SK-N-SH (cell line): ENCODE measurements at regions not wholly inside any gene's neighbourhood (a gene's known extent, or its start where the extent isn't known, plus 50 kb on each side); places are given as distances from the start of the nearest gene placed in this dataset.
A peak's percentile ranks its signal among the peaks of the same experiment; 100 is the strongest.

Experiments used
- CTCF ChIA-PET: fragments of 300-600, 350-600 bp; formaldehyde crosslinking; extraction: SDS; loops from one replicate; lab custom pipeline; 2021; lab: Yijun Ruan, JAX
- POLR2A ChIA-PET: fragments of 350-600 bp; sonication (Branson Sonifier 250); formaldehyde crosslinking; extraction: SDS; loops from one replicate; lab custom pipeline; 2020; ENCODE audit warnings: antibody characterized with exemption, inconsistent platforms; lab: Yijun Ruan, JAX
- DNase-seq: peaks from one replicate; pipeline ENCODE4 v3.0.0; 2012
- H2AFZ ChIP-seq: fragments of 200-600 bp; sonication (generic); 2 replicates; pipeline ENCODE4 v1.8.1; 2016; ENCODE audit warnings: antibody characterized with exemption, mild to moderate bottlenecking, low read depth
- H3F3A ChIP-seq: fragments of 200-600 bp; sonication (generic); replicated peaks from 2 replicates; pipeline ENCODE3; 2016; ENCODE audit warnings: antibody characterized with exemption, mild to moderate bottlenecking; ENCODE audit not compliant: insufficient read depth
- H3K27ac ChIP-seq, 2 experiments: fragments of 200-500 bp in 1 of 2; fragments of 200-600 bp in 1 of 2; sonication (Bioruptor generic) in 1 of 2; sonication (generic), shearing (Covaris generic) in 1 of 2; 2 replicates each; pipeline versions ENCODE4 v1.5.1 to v1.6.1; 2014 to 2016; ENCODE audit warnings: low read depth in 2 of 2, inconsistent platforms in 1 of 2, low read length in 1 of 2, mild to moderate bottlenecking in 1 of 2, mixed read lengths in 1 of 2
- H3K27me3 ChIP-seq: fragments of 200-600 bp; sonication (generic), shearing (Covaris generic); 2 replicates; pipeline ENCODE4 v1.6.1; 2016; ENCODE audit warnings: mixed run types; ENCODE audit not compliant: insufficient read depth
- H3K36me3 ChIP-seq, 2 experiments: fragments of 200-500 bp in 1 of 2; fragments of 200-600 bp in 1 of 2; sonication (Bioruptor generic) in 1 of 2; sonication (generic) in 1 of 2; replicated peaks in 1 of 2; 2 replicates each; pipeline versions ENCODE3 to v1.5.1; 2014 to 2016; ENCODE audit warnings: low read length in 1 of 2, mild to moderate bottlenecking in 1 of 2; ENCODE audit not compliant: insufficient read depth in 2 of 2, control insufficient read depth in 1 of 2
- H3K4me1 ChIP-seq, 2 experiments: fragments of 200-500 bp in 1 of 2; fragments of 200-600 bp in 1 of 2; sonication (Bioruptor generic) in 1 of 2; sonication (generic), shearing (Covaris generic) in 1 of 2; 2 replicates each; pipeline versions ENCODE4 v1.5.1 to v1.6.1; 2014 to 2016; ENCODE audit warnings: low read depth in 1 of 2, low read length in 1 of 2, mixed run types in 1 of 2; ENCODE audit not compliant: insufficient read depth in 2 of 2, control insufficient read depth in 1 of 2
- H3K4me2 ChIP-seq: fragments of 200-600 bp; sonication (generic), shearing (Covaris generic); 2 replicates; pipeline ENCODE4 v1.6.1; 2017; ENCODE audit warnings: mixed run types
- H3K4me3 ChIP-seq, 2 experiments: fragments of 200-500 bp in 1 of 2; fragments of 200-600 bp in 1 of 2; sonication (Bioruptor generic) in 1 of 2; sonication (generic), shearing (Covaris generic) in 1 of 2; 2 replicates each; pipeline versions ENCODE4 v1.5.1 to v1.8.1; 2014 to 2016; ENCODE audit warnings: low read depth in 2 of 2, inconsistent platforms in 1 of 2, low read length in 1 of 2, mild to moderate bottlenecking in 1 of 2, mixed read lengths in 1 of 2, moderate library complexity in 1 of 2
- H3K79me2 ChIP-seq: fragments of 200-600 bp; sonication (generic); 2 replicates; pipeline ENCODE4 v1.8.1; 2017; ENCODE audit warnings: mild to moderate bottlenecking; ENCODE audit not compliant: insufficient read depth
- H3K9ac ChIP-seq: fragments of 200-600 bp; sonication (generic); 2 replicates; pipeline ENCODE4 v1.6.1; 2017; ENCODE audit warnings: mixed run types
- H3K9me2 ChIP-seq: fragments of 200-600 bp; sonication (generic); 2 replicates; pipeline ENCODE4 v1.6.1; 2017; ENCODE audit warnings: mixed run types
- H3K9me3 ChIP-seq: fragments of 200-600 bp; sonication (generic); 2 replicates; pipeline ENCODE4 v1.6.1; 2017; ENCODE audit warnings: mixed run types, mild to moderate bottlenecking, moderate library complexity
- H4K20me1 ChIP-seq: fragments of 200-600 bp; sonication (generic); 2 replicates; pipeline ENCODE4 v1.6.1; 2017; ENCODE audit warnings: mild to moderate bottlenecking, mixed run types; ENCODE audit not compliant: insufficient read depth
- CHD2 ChIP-seq: fragments of 150-350 bp; IDR thresholded peaks from 2 replicates; pipeline ENCODE4 v1.6.1; 2018; ENCODE audit warnings: low read length; ENCODE audit not compliant: partially characterized antibody
- ELF1 ChIP-seq: IDR thresholded peaks from 2 replicates; pipeline ENCODE4 v1.4.0; 2012
- EP300 ChIP-seq, 2 experiments: IDR thresholded peaks; 2 replicates each; pipeline versions ENCODE4 v1.4.0 to v1.6.1; 2012; ENCODE audit warnings: borderline replicate concordance in 1 of 2, low read depth in 1 of 2, low read length in 1 of 2
- FOSL2 ChIP-seq: IDR thresholded peaks from 2 replicates; pipeline ENCODE4 v1.4.0; 2012; ENCODE audit warnings: low read depth, mild to moderate bottlenecking, moderate library complexity, borderline replicate concordance
- JUND ChIP-seq: IDR thresholded peaks from 2 replicates; pipeline ENCODE4 v1.4.0; 2012
- NFIC ChIP-seq: IDR thresholded peaks from 2 replicates; pipeline ENCODE4 v1.4.0; 2012; ENCODE audit warnings: borderline replicate concordance
- NRF1 ChIP-seq: IDR thresholded peaks from 2 replicates; pipeline ENCODE4 v1.6.1; 2012; ENCODE audit warnings: low read depth, mild to moderate bottlenecking, low read length
- PBX3 ChIP-seq: IDR thresholded peaks from 2 replicates; pipeline ENCODE4; 2012
- RCOR1 ChIP-seq: fragments of 150-350 bp; IDR thresholded peaks from 2 replicates; pipeline ENCODE4 v1.6.1; 2017; ENCODE audit warnings: antibody characterized with exemption, low read length
- RXRA ChIP-seq: IDR thresholded peaks from 2 replicates; pipeline ENCODE4 v1.4.0; 2012; ENCODE audit warnings: low read depth, mild to moderate bottlenecking, borderline replicate concordance
- SIN3A ChIP-seq: IDR thresholded peaks from 2 replicates; pipeline ENCODE4 v1.6.1; 2012; ENCODE audit warnings: low read depth, mild to moderate bottlenecking, low read length, moderate library complexity, borderline replicate concordance
- TAF1 ChIP-seq: IDR thresholded peaks from 2 replicates; pipeline ENCODE4 v1.6.1; 2012; ENCODE audit warnings: low read depth, mild to moderate bottlenecking, low read length, moderate library complexity, borderline replicate concordance
- TCF12 ChIP-seq: IDR thresholded peaks from 2 replicates; pipeline ENCODE4 v1.4.0; 2012
- TEAD4 ChIP-seq: IDR thresholded peaks from 2 replicates; pipeline ENCODE4 v1.4.0; 2012; ENCODE audit warnings: mild to moderate bottlenecking, borderline replicate concordance; ENCODE audit not compliant: insufficient read depth
- USF2 ChIP-seq: fragments of 150-350 bp; IDR thresholded peaks from 2 replicates; pipeline ENCODE4 v1.6.1; 2017; ENCODE audit warnings: antibody characterized with exemption, low read length, low read depth, borderline replicate concordance
- WGBS: methylation state at CpG from one replicate; pipeline ENCODE4 v1.1.6; 2017; ENCODE audit warnings: low lambda C conversion rate; 5-methylcytosine and 5-hydroxymethylcytosine counted together
- TF ChIP-seq, protein P1 (sequence below): IDR thresholded peaks from 2 replicates; pipeline ENCODE4 v1.4.0; 2012; ENCODE audit warnings: low read depth, borderline replicate concordance

- WGBS: 2% methylated on average over 4 of the region's 4 CpGs
- DNase-seq: peak; percentile 11
- Histone ChIP-seq H3K4me1 (peaks cover 17 to 23% of the 10 kb centered on the region in 2 experiments), H2AFZ (peak overlapping the region; percentile 76), H3K79me2 (no peaks in the 10 kb centered on the region), H3K36me3 (no peaks in the 10 kb centered on the region), H4K20me1 (no peaks in the 10 kb centered on the region), H3F3A (peaks cover 10% of the 10 kb centered on the region), H3K4me2 (peak overlapping the region; percentile 60), H3K27ac (peak overlapping the region; percentile 59 to 91), H3K9me3 (no peaks in the 10 kb centered on the region), H3K9ac (no peak overlapping the region), H3K4me3 (peak overlapping the region in 1 of 2 experiments; percentile 30; a peak in 2 of 4 replicates), H3K27me3 (no peaks in the 10 kb centered on the region), H3K9me2 (no peaks in the 10 kb centered on the region)
- TF ChIP-seq USF2: no peak
- TF ChIP-seq ELF1: no peak
- TF ChIP-seq TCF12: peak; percentile 78
- peak; percentile 75 for TF ChIP-seq PBX3
- TF ChIP-seq RXRA: peak; percentile 40; the same call in 1 of the 2 replicates
- peak; percentile 33; the same call in 1 of the 2 replicates for TF ChIP-seq SIN3A
- TF ChIP-seq EP300 (IDR thresholded peaks at IDR 0.05; ENCODE audit: borderline replicate concordance in 1 of 2, low read depth in 1 of 2, low read length in 1 of 2): peak; percentile 50 to 57; a peak in 2 of 4 replicates
- peak; percentile 79 for TF ChIP-seq NFIC
- 0 out of 2 replicates have a peak, but pooled peaks have one; percentile 9 for TF ChIP-seq TAF1
- TF ChIP-seq JUND: peak; percentile 46
- no peak for TF ChIP-seq NRF1
- peak; percentile 40; the same call in 1 of the 2 replicates for TF ChIP-seq TEAD4
- TF ChIP-seq RCOR1: peak; percentile 47
- TF ChIP-seq, protein P1, sequence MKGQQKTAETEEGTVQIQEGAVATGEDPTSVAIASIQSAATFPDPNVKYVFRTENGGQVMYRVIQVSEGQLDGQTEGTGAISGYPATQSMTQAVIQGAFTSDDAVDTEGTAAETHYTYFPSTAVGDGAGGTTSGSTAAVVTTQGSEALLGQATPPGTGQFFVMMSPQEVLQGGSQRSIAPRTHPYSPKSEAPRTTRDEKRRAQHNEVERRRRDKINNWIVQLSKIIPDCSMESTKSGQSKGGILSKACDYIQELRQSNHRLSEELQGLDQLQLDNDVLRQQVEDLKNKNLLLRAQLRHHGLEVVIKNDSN: 0 out of 2 replicates have a peak, but pooled peaks have one; percentile 2
- peak; percentile 2; the same call in 1 of the 2 replicates for TF ChIP-seq FOSL2
- TF ChIP-seq CHD2: peak; percentile 9
- CTCF ChIA-PET: interaction anchor here (0.9 to 1.4 kb wide), 3 partner anchors 10 to 44 kb away, joined by 3 to 4 read pairs (median 3); no protein-coding TSS in a partner anchor
- POLR2A ChIA-PET: interaction anchor here (0.9 kb wide), 1 partner anchor 209 kb away, joined by 3 read pairs; no protein-coding TSS in a partner anchor
Observed at GRCh38 chr4:107243141-107243781, 207.1 kb upstream of the DKK2 start.
